ENCODE measurements at regions not wholly inside any gene's neighbourhood (a gene's known extent, or its start where the extent isn't known, plus 50 kb on each side); places are given as distances from the start of the nearest gene placed in this dataset.
"Not testable (repeated sequence)": the region's sequence is repeated elsewhere in the genome, so short reads cannot be mapped to it uniquely, and the experiment has no call there.

- intact Hi-C loops (cut with DNase I) = no loop called here
Measured at GRCh38 chr7:114364151-114364550, 50.5 kb upstream of the FOXP2 start.

GRCh38 chr7:114363292-114363691 is 51.3 kb upstream of the FOXP2 start:
- DNase-seq = no peak
- intact Hi-C loops (cut with DNase I) = no loop called here

More at GRCh38 chr7:114364151-114364550, 50.5 kb upstream of the FOXP2 start:
- no peak for DNase-seq

GRCh38 chr7:114358911-114359310 is 55.7 kb upstream of the FOXP2 start:
- no peak for DNase-seq
- intact Hi-C loops (cut with DNase I) = no loop called here

- intact Hi-C loops (cut with DNase I) = no loop called here
- no peak for DNase-seq
Measured at GRCh38 chr7:114356133-114356532, 58.5 kb upstream of the FOXP2 start.

- intact Hi-C loops (cut with DNase I) = no loop called here
- no peak for DNase-seq
Measured at GRCh38 chr7:114354306-114354705, 60.3 kb upstream of the FOXP2 start.

GRCh38 chr7:114345494-114345893 is 69.1 kb upstream of the FOXP2 start:
- intact Hi-C loops (cut with DNase I) = no loop called here
- DNase-seq = no peak

- intact Hi-C loops (cut with DNase I) = no loop called here
- DNase-seq = no peak
Measured at GRCh38 chr7:114343949-114344708, 70.5 kb upstream of the FOXP2 start.

GRCh38 chr7:114342431-114343179 is 72.0 kb upstream of the FOXP2 start:
- no peak for DNase-seq
- intact Hi-C loops (cut with DNase I) = no loop called here

GRCh38 chr7:114341648-114342047 is 73.0 kb upstream of the FOXP2 start:
- intact Hi-C loops (cut with DNase I) = no loop called here
- DNase-seq = no peak

GRCh38 chr7:114334989-114335388 is 79.6 kb upstream of the FOXP2 start:
- no peak for DNase-seq
- intact Hi-C loops (cut with DNase I) = no loop called here

- intact Hi-C loops (cut with DNase I); DNase-seq: not testable (repeated sequence)
Measured at GRCh38 chr7:114329458-114329857, 85.2 kb upstream of the FOXP2 start.

- intact Hi-C loops (cut with DNase I) = no loop called here
- no peak for DNase-seq
Measured at GRCh38 chr7:114317450-114318098, 97.0 kb upstream of the FOXP2 start.

- no peak for DNase-seq
- intact Hi-C loops (cut with DNase I) = no loop called here
Measured at GRCh38 chr7:114312649-114313048, 102.0 kb upstream of the FOXP2 start.

GRCh38 chr7:114310345-114311110 is 104.1 kb upstream of the FOXP2 start:
- intact Hi-C loops (cut with DNase I) = no loop called here
- no peak for DNase-seq

GRCh38 chr7:114309729-114310128 is 104.9 kb upstream of the FOXP2 start:
- intact Hi-C loops (cut with DNase I) = no loop called here
- DNase-seq = no peak

- DNase-seq = no peak
- intact Hi-C loops (cut with DNase I) = no loop called here
Measured at GRCh38 chr7:114303301-114303700, 111.3 kb upstream of the FOXP2 start.

- intact Hi-C loops (cut with DNase I) = no loop called here
- DNase-seq = no peak
Measured at GRCh38 chr7:114302858-114303257, 111.8 kb upstream of the FOXP2 start.

GRCh38 chr7:114298011-114298410 is 116.6 kb upstream of the FOXP2 start:
- no peak for DNase-seq
- intact Hi-C loops (cut with DNase I) = no loop called here

- intact Hi-C loops (cut with DNase I) = no loop called here
- DNase-seq = no peak
Measured at GRCh38 chr7:114297121-114297520, 117.5 kb upstream of the FOXP2 start.
